H1 (cell line): ENCODE measurements at regions not wholly inside any gene's neighbourhood (a gene's known extent, or its start where the extent isn't known, plus 50 kb on each side); places are given as distances from the start of the nearest gene placed in this dataset.

Source experiments
- CHD1 ChIP-seq: IDR thresholded peaks from 2 replicates; pipeline ENCODE4 v1.6.1; 2012; ENCODE audit warnings: low read depth, low read length, improper control_type of control experiment
- EP300 ChIP-seq, 2 experiments: IDR thresholded peaks; 1 replicate in 1 of 2; 2 replicates in 1 of 2; pipeline ENCODE4 v1.6.1; 2011 to 2012; ENCODE audit warnings: low read depth in 2 of 2, low read length in 2 of 2, mild to moderate bottlenecking in 2 of 2, borderline replicate concordance in 1 of 2, inconsistent platforms in 1 of 2, moderate library complexity in 1 of 2
- POU5F1 ChIP-seq: IDR thresholded peaks from 2 replicates; pipeline ENCODE4 v1.6.1; 2011; ENCODE audit warnings: low read depth, mild to moderate bottlenecking, low read length, moderate library complexity
- ZNF274 ChIP-seq: IDR thresholded peaks from 2 replicates; pipeline ENCODE4 v1.7.0; 2012; ENCODE audit warnings: low read length, borderline replicate concordance; ENCODE audit errors: extremely low read depth

- TF ChIP-seq POU5F1 (no peak), ZNF274 (no peak), CHD1 (no peak), EP300 (IDR thresholded peaks at IDR 0.05; ENCODE audit: borderline replicate concordance in 1 of 2, low read depth in 2 of 2, low read length in 2 of 2) (no peak)
Measured at GRCh38 chr5:116695681-116696080, 121.1 kb upstream of the SEMA6A start (continued).
